Stimulated activated CD4-positive, alpha-beta T cell treated with anti-CD3 and anti-CD28 coated beads, Interleukin-2, amount 100 ng/mL, for 24 hours (primary cell): ENCODE measurements at regions not wholly inside any gene's neighbourhood (a gene's known extent, or its start where the extent isn't known, plus 50 kb on each side); places are given as distances from the start of the nearest gene placed in this dataset.

ENCODE experiments used
- DNase-seq, 2 donors: peaks; one replicate each; pipeline ENCODE4 v3.0.0-alpha.2; 2020

DNA sequence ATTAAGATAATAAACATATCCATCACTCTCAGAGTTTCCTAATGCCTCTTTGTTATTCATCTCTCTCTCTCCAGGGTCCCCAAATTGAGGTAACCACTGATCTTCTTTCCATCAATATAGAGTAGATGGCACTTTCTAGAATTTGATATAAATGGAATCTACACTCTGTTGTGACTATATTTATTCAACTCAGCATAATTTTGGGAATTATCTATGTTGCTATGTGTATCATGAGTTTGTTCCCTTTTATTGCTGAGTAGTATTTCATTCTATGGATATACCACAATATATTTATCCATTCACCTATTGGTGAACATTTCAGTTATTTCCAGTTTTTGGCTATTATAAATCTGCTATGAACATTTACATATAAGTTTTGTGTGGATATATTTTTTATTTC, 230.7 kb downstream of the HLX start:
- DNase-seq, result no peak

DNA sequence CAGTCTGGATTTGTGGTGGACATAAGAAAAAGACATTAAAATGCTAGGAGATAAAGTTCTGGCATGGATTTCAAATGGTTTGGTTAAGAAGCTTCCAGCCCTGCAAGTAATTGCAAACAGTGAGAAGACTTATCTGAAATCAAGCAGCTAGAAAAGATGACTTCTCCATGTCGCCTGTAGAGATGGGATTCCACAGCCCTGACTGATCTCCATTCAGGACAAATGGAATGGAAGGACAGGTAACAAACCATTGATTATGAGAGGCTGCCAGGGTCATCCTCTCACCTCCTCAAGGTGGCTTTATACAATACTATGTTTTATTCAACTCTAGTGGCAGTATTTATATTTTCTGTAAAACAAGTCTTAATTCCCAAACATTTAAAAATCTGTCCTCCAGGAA, 237.9 kb downstream of the HLX start:
- no peak for DNase-seq

DNA sequence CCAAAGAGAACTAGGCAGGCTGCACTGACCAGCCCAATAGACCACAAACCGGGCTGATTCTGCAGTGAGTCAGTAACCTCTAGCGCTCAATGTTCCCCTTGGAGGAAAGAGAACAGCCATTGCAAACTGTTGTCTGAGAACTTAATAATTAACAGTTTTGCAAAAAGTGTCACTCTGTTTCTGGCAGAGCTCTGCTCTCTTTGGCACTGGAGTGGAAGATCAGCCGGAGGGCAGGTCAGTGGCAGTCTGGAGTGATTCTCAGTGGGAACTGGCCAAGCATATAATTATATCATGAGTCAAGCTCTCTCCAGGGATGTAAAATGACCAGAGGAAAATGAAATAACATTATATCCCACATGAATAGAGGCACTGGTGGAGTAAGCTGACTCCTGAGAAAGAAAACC, 238.3 kb downstream of the HLX start:
- no peak for DNase-seq

GRCh38 chr1:221118176-221118937, 239.1 kb downstream of the HLX start:
- no peak for DNase-seq

- no peak for DNase-seq
Observed at GRCh38 chr1:221118938-221119320, 239.7 kb downstream of the HLX start.

DNA sequence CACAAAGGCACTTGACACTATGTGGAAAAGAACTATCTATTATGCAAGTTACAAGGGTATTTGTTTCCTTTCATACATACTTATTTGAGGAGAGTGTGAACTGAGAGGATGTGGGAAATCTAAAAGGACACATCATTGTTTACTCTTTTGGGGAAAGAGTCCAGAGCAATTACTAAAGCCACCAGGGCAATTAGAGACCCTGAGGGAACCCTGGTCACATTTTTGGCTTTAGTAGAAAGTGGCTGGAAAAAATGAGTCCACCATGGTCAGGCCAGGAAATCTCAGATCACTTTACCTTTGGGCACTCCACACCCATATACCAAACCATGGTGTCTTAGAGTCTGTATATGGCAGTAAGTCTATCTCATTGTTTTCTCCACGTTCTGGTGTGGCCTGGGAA, 243.3 kb downstream of the HLX start:
- DNase-seq, result no peak

DNA sequence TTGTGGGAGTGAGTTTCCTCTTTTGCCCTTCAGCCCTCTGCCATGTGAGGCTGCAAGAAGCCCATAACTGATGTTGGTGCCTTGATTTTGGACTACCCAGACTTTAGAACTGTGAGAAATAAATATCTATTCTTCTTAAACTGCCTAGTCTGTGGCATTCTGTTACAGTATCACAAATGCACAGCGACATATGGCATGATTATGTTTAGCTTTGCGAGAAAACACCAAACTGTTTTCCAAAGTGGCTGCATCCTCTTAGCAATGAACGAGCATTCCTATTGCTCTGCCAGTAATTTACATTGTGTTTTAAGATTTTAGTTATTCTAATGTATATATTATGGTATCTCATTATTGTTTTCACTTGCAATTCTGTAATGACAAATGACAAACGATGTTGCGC, 246.7 kb downstream of the HLX start:
- DNase-seq, result no peak

DNA sequence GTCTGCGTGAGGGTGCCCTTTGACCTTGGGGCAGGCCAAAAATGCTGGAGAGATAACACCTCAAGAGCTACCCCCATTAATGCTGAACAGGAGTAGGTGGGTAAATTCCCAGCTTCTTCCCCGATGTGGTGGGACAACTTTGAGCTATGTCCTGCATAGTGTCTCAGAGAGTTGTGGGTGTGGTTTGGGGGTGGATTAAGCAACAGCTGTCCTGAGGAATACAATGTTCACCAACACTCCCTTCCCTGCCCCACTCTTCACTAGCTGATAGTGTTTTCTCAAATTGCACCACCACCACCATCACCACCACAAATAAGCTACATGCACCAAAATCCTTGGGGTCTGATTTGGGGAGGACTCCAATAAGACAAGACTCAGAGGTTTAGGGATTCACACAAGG, 258.4 kb downstream of the HLX start:
- DNase-seq, result no peak

- DNase-seq, result no peak
Observed at GRCh38 chr1:221138516-221138915, 259.3 kb downstream of the HLX start.

- DNase-seq, result no peak
Observed at GRCh38 chr1:221139991-221140390, 260.7 kb downstream of the HLX start.

DNA sequence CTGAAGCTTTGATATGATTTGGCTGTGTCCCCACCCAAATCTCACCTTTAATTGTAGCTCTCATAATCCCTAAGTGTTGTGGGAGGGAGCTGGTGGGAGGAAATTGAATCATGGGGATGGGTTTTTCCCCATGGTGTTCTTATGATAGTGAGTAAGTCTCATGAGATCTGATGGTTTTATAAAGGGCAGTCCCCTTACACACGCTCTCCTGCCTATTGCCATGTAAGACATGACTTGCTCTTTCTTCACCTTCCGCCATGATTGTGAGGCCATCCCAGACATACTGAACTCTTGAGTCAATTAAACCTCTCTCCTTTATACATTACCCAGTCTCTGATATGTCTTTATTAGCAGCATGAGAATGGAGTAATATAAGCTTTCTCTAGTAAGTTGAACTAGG, 261.9 kb downstream of the HLX start:
- DNase-seq, result no peak

DNA sequence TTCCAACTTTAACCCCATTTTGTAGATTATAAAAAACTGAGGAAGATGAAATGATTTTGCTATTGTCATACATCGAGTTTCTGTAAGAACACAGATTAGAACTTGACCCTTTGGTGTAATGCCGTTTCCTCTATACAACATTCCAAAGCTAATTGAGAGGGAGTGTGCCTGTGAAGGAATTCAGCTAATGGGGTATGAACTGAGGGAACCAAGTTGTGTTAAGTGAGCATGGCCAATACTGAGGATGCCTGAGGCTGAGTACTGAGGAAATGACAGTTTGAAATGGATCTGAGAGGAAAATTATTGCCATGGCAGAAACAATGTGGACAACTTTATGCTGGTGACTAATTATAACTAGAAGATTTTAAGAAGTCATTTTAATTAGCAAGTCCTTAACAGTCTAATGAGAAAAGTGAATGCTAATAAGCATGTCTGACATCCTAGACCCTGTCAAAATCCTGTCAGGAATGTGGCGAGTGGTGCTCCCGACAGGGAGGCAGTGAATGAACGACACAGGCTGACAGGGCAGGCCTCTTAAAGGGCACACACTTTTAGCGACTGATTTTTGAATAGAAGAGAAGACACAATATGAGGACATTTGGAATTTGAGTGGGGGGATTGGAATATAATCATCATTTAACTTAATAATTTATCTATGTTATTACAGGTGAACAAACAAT, 262.5 kb downstream of the HLX start:
- DNase-seq, result no peak

DNA sequence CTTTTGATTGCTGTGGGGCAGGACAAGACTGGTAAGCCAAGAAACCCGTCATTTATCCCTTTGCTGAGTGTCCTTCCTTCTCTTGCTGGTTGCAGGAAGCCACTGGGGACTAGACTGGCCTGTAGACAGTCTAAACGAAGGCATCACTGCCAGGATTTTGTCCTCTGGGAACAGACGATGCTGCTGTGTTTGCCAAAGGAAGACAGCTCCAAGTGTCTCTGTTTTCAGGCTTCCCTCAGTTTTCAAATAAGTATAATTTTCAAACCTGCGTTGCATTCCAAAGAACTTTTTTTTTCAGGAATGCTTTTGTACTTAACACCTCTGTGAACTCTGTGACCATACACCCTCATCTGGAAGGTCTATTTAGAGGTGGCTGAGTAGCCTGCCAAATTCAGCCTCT, 269.4 kb downstream of the HLX start:
- DNase-seq, result no peak

DNA sequence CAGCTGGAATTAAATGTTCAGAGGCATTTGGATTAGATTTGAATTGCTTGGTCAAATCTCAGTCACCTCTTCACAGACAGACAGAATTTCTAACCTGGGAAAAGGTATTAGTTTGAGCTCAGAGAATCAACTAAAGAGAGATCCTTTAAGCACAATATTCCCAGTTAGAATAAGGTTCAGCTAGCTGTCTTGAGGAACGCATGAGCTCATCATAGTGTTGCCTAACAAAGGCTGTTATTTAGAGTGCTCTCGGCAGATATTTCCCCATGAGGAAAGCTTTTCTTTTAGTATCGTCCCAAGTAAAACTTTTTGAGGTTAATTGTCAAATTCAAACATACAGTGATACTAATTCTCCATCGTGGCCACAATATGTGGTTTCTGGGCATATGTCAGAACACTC, 269.9 kb downstream of the HLX start:
- DNase-seq, result no peak

- no peak for DNase-seq
Observed at GRCh38 chr1:221149555-221150075, 270.4 kb downstream of the HLX start.

DNA sequence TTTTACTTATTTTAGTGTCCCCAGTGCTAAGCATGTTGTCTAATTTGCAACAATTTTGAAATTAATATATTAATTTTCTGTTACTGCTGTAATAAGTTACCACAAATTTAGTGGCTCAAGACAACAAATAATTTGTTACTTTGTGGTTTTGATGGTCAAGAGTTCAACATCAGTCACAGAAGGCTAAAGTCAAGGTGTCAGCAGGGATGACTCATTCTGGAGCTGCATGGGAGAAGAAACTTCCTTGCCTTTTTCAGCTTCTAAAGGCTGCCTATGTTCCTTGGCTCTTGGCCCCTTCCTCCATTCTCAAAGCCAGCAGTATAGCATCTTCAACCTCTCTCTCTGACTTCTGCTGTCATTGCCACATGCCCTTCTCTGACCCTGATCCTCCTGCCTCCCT, 271.8 kb downstream of the HLX start:
- DNase-seq, result no peak

DNA sequence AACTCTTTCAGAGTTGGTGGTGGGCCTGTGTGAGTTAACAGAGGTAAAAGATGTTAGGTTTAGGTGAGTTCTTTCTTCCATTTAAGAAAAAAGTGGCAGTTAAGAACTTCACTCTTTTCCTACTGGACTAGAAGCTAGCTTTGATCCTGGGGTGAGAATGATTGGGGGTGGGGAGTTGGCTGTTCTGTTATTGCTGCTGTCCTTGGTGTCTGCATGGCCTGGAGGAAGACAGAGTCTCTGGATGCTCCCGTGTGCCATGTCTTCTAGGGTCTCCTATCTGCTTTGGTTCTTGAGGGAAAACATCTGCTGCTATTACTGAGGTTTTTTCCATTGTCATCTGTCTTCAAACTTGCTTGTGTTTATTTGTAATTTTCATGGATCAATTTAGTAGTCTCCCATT, 275.7 kb downstream of the HLX start:
- DNase-seq, result no peak

GRCh38 chr1:221157026-221157761, 278.0 kb downstream of the HLX start:
- DNase-seq, result no peak

- no peak for DNase-seq
Observed at GRCh38 chr1:221159608-221160007, 280.4 kb downstream of the HLX start.

DNA sequence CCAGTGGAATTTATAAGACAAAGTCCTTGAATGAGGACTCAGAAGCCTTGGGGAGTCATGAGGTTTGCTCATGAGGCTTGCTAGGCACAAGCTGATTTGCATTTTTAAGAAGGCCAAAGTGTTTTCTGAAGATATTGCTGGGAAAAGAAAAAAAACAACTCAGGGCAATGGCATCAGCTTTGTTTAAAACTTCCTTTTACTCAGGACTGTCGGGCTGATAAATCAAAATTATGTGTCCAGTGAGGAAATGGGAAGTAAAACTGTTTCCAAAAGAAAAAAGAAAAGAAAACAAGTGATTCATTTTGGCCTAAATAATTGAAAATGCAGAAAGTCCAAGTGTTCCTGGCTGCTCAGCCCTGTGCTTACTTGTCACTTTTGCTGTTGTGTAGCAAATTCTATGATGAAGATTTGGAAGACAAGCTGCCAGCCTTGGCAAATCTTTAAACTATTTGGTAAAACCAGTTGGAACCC, 282.4 kb downstream of the HLX start:
- no peak for DNase-seq

- DNase-seq, result no peak
Observed at GRCh38 chr1:221162352-221162751, 283.1 kb downstream of the HLX start.

- DNase-seq, result no peak
Observed at GRCh38 chr1:221162939-221163338, 283.7 kb downstream of the HLX start.

DNA sequence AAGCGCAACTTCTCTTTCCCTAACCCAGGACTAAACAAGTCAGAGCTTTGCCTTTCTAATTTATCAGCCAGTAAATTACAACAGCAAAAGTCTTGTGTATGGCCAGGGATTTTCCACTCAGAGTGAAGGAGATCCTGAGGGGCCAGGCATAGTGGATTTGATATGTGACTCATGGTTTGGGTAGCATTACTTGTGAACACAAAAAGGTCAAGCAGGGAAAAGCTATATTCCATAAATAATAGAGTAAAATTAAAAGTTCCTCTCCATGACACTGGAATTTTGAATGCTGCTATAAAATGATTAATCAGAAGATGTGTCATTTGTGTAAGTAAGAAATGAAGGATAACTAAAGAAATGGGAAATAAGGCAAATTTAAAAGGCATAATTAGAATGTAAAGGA, 284.8 kb downstream of the HLX start:
- DNase-seq, result no peak
